CD14-positive monocyte (primary cell): ENCODE measurements at regions not wholly inside any gene's neighbourhood (a gene's known extent, or its start where the extent isn't known, plus 50 kb on each side); places are given as distances from the start of the nearest gene placed in this dataset.
A peak's percentile ranks its signal among the peaks of the same experiment; 100 is the strongest.

Source experiments
- DNase-seq, 3 donors: peaks; one replicate each; pipeline ENCODE4 v3.0.0-alpha.2; 2011 to 2022
- H2AFZ ChIP-seq: 2 replicates; pipeline ENCODE4 v1.6.0; 2012; ENCODE audit warnings: mild to moderate bottlenecking, low read depth, low read length, inconsistent platforms; ENCODE audit not compliant: insufficient read depth, poor library complexity, severe bottlenecking
- H3K27ac ChIP-seq, 2 donors: 1 replicate in 1 of 2; 2 replicates in 1 of 2; pipeline ENCODE4 v1.5.1; 2012 to 2013; ENCODE audit warnings: low read length in 2 of 2, control low read depth in 1 of 2, inconsistent platforms in 1 of 2, low read depth in 1 of 2, mild to moderate bottlenecking in 1 of 2
- H3K27me3 ChIP-seq, 2 donors: one replicate each; pipeline versions ENCODE4 v1.6.0 to v1.6.1; 2011 to 2013; ENCODE audit warnings: low read length in 2 of 2; ENCODE audit not compliant: control insufficient read depth in 2 of 2, insufficient read depth in 2 of 2
- H3K36me3 ChIP-seq, 2 donors: replicated peaks in 1 of 2; 1 replicate in 1 of 2; 2 replicates in 1 of 2; pipeline versions ENCODE4 v1.5.1 to v1.6.1; 2012 to 2013; ENCODE audit warnings: low read length in 2 of 2, control low read depth in 1 of 2, inconsistent platforms in 1 of 2, mild to moderate bottlenecking in 1 of 2; ENCODE audit not compliant: insufficient read depth in 2 of 2, control insufficient read depth in 1 of 2
- H3K4me1 ChIP-seq, 2 donors: 1 replicate in 1 of 2; 2 replicates in 1 of 2; pipeline versions ENCODE4 v1.5.1 to v1.6.1; 2012 to 2013; ENCODE audit warnings: low read length in 2 of 2, control low read depth in 1 of 2, inconsistent platforms in 1 of 2, mild to moderate bottlenecking in 1 of 2, moderate library complexity in 1 of 2; ENCODE audit not compliant: insufficient read depth in 2 of 2, control insufficient read depth in 1 of 2
- H3K4me2 ChIP-seq: replicated peaks from 2 replicates; pipeline ENCODE3; 2012; ENCODE audit warnings: low read length, moderate library complexity, mild to moderate bottlenecking; ENCODE audit not compliant: poor library complexity, severe bottlenecking; ENCODE audit errors: extremely low read depth
- H3K4me3 ChIP-seq, 3 experiments: fragments of 200-600 bp in 1 of 3; sonication (generic) in 1 of 3; replicated peaks in 1 of 3; 1 replicate in 2 of 3; 2 replicates in 1 of 3; pipeline ENCODE4 v1.5.1; 2011 to 2013; ENCODE audit warnings: low read length in 3 of 3, mild to moderate bottlenecking in 3 of 3, control low read depth in 2 of 3, low read depth in 2 of 3, inconsistent platforms in 1 of 3, moderate library complexity in 1 of 3
- H3K79me2 ChIP-seq: 2 replicates; pipeline ENCODE4 v1.6.0; 2012; ENCODE audit warnings: mild to moderate bottlenecking, control low read depth, inconsistent platforms, low read length, moderate library complexity; ENCODE audit not compliant: insufficient read depth
- H3K9ac ChIP-seq: 2 replicates; pipeline ENCODE4 v1.6.0; 2017; ENCODE audit warnings: low read length, mild to moderate bottlenecking; ENCODE audit not compliant: insufficient read depth, poor library complexity, severe bottlenecking
- H3K9me3 ChIP-seq, 2 donors: replicated peaks in 1 of 2; 1 replicate in 1 of 2; 2 replicates in 1 of 2; pipeline versions ENCODE4 v1.5.1 to v1.6.1; 2012 to 2013; ENCODE audit warnings: low read length in 2 of 2, control low read depth in 1 of 2; ENCODE audit not compliant: control insufficient read depth in 1 of 2, insufficient read depth in 1 of 2
- H4K20me1 ChIP-seq: 2 replicates; pipeline ENCODE4 v1.6.0; 2012; ENCODE audit warnings: mild to moderate bottlenecking, low read length, control low read depth, moderate library complexity; ENCODE audit not compliant: insufficient read depth
- H3K27ac Mint-ChIP-seq, 7 donors: one replicate each; pipeline ENCODE4 v1.8.0; 2020; ENCODE audit warnings: mild to moderate bottlenecking in 7 of 7, mixed read lengths in 7 of 7, moderate library complexity in 6 of 7, inconsistent platforms in 2 of 7
- H3K27me3 Mint-ChIP-seq, 3 donors: one replicate each; pipeline ENCODE4 v1.8.0; 2021 to 2022; ENCODE audit warnings: low read depth in 3 of 3, mild to moderate bottlenecking in 3 of 3, mixed read lengths in 3 of 3, moderate library complexity in 3 of 3, inconsistent platforms in 1 of 3
- H3K36me3 Mint-ChIP-seq, 2 donors: one replicate each; pipeline ENCODE4 v1.8.0; 2020; ENCODE audit warnings: mixed read lengths in 2 of 2, inconsistent platforms in 1 of 2, mild to moderate bottlenecking in 1 of 2
- H3K4me1 Mint-ChIP-seq: one replicate; pipeline ENCODE4 v1.8.0; 2020; ENCODE audit warnings: mild to moderate bottlenecking, mixed read lengths
- H3K4me3 Mint-ChIP-seq, 2 donors: one replicate each; pipeline ENCODE4 v1.8.0; 2020; ENCODE audit warnings: mild to moderate bottlenecking in 2 of 2, mixed read lengths in 2 of 2, moderate library complexity in 1 of 2
- H3K9me3 Mint-ChIP-seq, 7 donors: one replicate each; pipeline ENCODE4 v1.8.0; 2020 to 2022; ENCODE audit warnings: mixed read lengths in 7 of 7, mild to moderate bottlenecking in 6 of 7, moderate library complexity in 6 of 7, inconsistent platforms in 2 of 7
- CTCF ChIP-seq: fragments of 200-600 bp; IDR thresholded peaks from one replicate; pipeline ENCODE4 v1.8.0; 2022; ENCODE audit warnings: antibody characterized with exemption, mild to moderate bottlenecking
- WGBS: methylation state at CpG from one replicate; pipeline ENCODE4 v1.1.5; 2013; ENCODE audit warnings: missing lambda C conversion rate; ENCODE audit not compliant: insufficient coverage; 5-methylcytosine and 5-hydroxymethylcytosine counted together
- intact Hi-C, 2 donors: fragments of 100-400 bp; cut with micrococcal nuclease; formaldehyde crosslinking; loops; one replicate each; pipeline versions ENCODE4 v1.15.0 to v1.15.1; 2023

GRCh38 chr7:52018680-52019054 lies 702.1 kb upstream of the COBL start:
- Mint-ChIP-seq H3K27me3 (no peaks in the 10 kb centered on the region), H3K4me1 (no peaks in the 10 kb centered on the region), H3K9me3 (peaks cover 0 to 11% (median 3%) of the 10 kb centered on the region in 7 donors), H3K27ac (no peak overlapping the region), H3K4me3 (no peak overlapping the region), H3K36me3 (no peaks in the 10 kb centered on the region)
- WGBS: 86% methylated on average over 1 of the region's 3 CpGs
- H3K79me2 ChIP-seq: no peaks in the 10 kb centered on the region
- H3K9me3 ChIP-seq: peaks cover 0 to 5% of the 10 kb centered on the region in 2 donors
- H3K4me2 ChIP-seq: no peak overlapping the region
- no peaks in the 10 kb centered on the region for H3K27me3 ChIP-seq
- intact Hi-C loops: no loop called here
- no peak overlapping the region for H3K27ac ChIP-seq
- no peaks in the 10 kb centered on the region for H4K20me1 ChIP-seq
- peak; percentile 5 for TF ChIP-seq CTCF
- H3K4me3 ChIP-seq: no peak overlapping the region
- H3K9ac ChIP-seq: no peak overlapping the region
- no peak overlapping the region for H2AFZ ChIP-seq
- DNase-seq: no peak
- H3K4me1 ChIP-seq: no peaks in the 10 kb centered on the region
- H3K36me3 ChIP-seq: no peaks in the 10 kb centered on the region

- Histone ChIP-seq H3K9me3 (peaks cover 0 to 5% of the 10 kb centered on the region in 2 donors), H3K79me2 (no peaks in the 10 kb centered on the region), H3K36me3 (no peaks in the 10 kb centered on the region), H4K20me1 (no peaks in the 10 kb centered on the region), H3K4me2 (no peak overlapping the region), H3K27ac (no peak overlapping the region), H3K27me3 (no peaks in the 10 kb centered on the region), H2AFZ (no peak overlapping the region), H3K4me3 (no peak overlapping the region), H3K9ac (no peak overlapping the region), H3K4me1 (no peaks in the 10 kb centered on the region)
- Mint-ChIP-seq H3K27ac (no peak overlapping the region), H3K27me3 (no peaks in the 10 kb centered on the region), H3K9me3 (peaks cover 0 to 11% (median 3%) of the 10 kb centered on the region in 7 donors), H3K36me3 (no peaks in the 10 kb centered on the region), H3K4me1 (no peaks in the 10 kb centered on the region), H3K4me3 (peak overlapping the region in 1 of 2 donors; percentile 9)
- DNase-seq: no peak
- intact Hi-C loops: no loop called here
- WGBS: 39% methylated on average over 7 of the region's 8 CpGs
- TF ChIP-seq CTCF: peak; percentile 31
Observed at GRCh38 chr7:52017802-52018679, 701.4 kb upstream of the COBL start.
